GM12864 (cell line): ENCODE measurements at regions not wholly inside any gene's neighbourhood (a gene's known extent, or its start where the extent isn't known, plus 50 kb on each side); places are given as distances from the start of the nearest gene placed in this dataset.
"Not testable (repeated sequence)": the region's sequence is repeated elsewhere in the genome, so short reads cannot be mapped to it uniquely, and the experiment has no call there.

ENCODE experiments used
- DNase-seq: peaks from one replicate; pipeline ENCODE4 v3.0.0-alpha.2; 2011; ENCODE audit warnings: low read depth
- H3K4me3 ChIP-seq: 2 replicates; pipeline ENCODE4 v1.5.1; 2011; ENCODE audit warnings: mild to moderate bottlenecking, low read depth, low read length, control low read depth
- CTCF ChIP-seq: IDR thresholded peaks from 2 replicates; pipeline ENCODE4 v1.5.1; 2011; ENCODE audit warnings: low read depth, mild to moderate bottlenecking, moderate library complexity, low read length, control low read depth, inconsistent platforms; ENCODE audit errors: missing control alignments

GRCh38 chr3:115402651-115403050 lies 220.7 kb upstream of the GAP43 start:
- DNase-seq = no peak
- TF ChIP-seq CTCF = no peak
- H3K4me3 ChIP-seq = no peak overlapping the region

- no peak for DNase-seq
- TF ChIP-seq CTCF = no peak
- no peak overlapping the region for H3K4me3 ChIP-seq
Measured at GRCh38 chr3:115403786-115404185, 219.5 kb upstream of the GAP43 start.

GRCh38 chr3:115409596-115409995 lies 213.7 kb upstream of the GAP43 start:
- TF ChIP-seq CTCF = no peak
- DNase-seq = no peak
- H3K4me3 ChIP-seq = no peak overlapping the region

- not testable (repeated sequence) for DNase-seq, H3K4me3 ChIP-seq
Measured at GRCh38 chr3:115414610-115415009, 208.7 kb upstream of the GAP43 start.

GRCh38 chr3:115415246-115415996 lies 207.9 kb upstream of the GAP43 start:
- H3K4me3 ChIP-seq = no peak overlapping the region
- TF ChIP-seq CTCF = no peak
- no peak for DNase-seq

GRCh38 chr3:115418583-115418982 lies 204.7 kb upstream of the GAP43 start:
- no peak for TF ChIP-seq CTCF
- no peak for DNase-seq
- no peak overlapping the region for H3K4me3 ChIP-seq

GRCh38 chr3:115420086-115420485 lies 203.2 kb upstream of the GAP43 start:
- TF ChIP-seq CTCF = no peak

GRCh38 chr3:115423170-115423569 lies 200.1 kb upstream of the GAP43 start:
- no peak overlapping the region for H3K4me3 ChIP-seq
- TF ChIP-seq CTCF = no peak
- no peak for DNase-seq

More at GRCh38 chr3:115420086-115420485, 203.2 kb upstream of the GAP43 start:
- no peak overlapping the region for H3K4me3 ChIP-seq
- DNase-seq = no peak
